Right hindlimb (tissue), 1 donor: ENCODE measurements at regions not wholly inside any gene's neighbourhood (a gene's known extent, or its start where the extent isn't known, plus 50 kb on each side); places are given as distances from the start of the nearest gene placed in this dataset.
A peak's percentile ranks its signal among the peaks of the same experiment; 100 is the strongest.
"Not testable (repeated sequence)": the region's sequence is repeated elsewhere in the genome, so short reads cannot be mapped to it uniquely, and the experiment has no call there.

Experiments used
- DNase-seq: peaks from one replicate; pipeline ENCODE4 v3.0.0-alpha.2; 2018

GRCh38 chr2:198279026-198279425 is 474.6 kb downstream of the PLCL1 start:
- DNase-seq = peak; percentile 40

GRCh38 chr2:198277181-198277580 is 472.8 kb downstream of the PLCL1 start:
- DNase-seq = no peak

- no peak for DNase-seq
These were observed 469.3 kb downstream of the PLCL1 start for GRCh38 chr2:198273660-198274059.

- DNase-seq = not testable (repeated sequence)
These were observed 465.8 kb downstream of the PLCL1 start for GRCh38 chr2:198270157-198270556.

- DNase-seq = no peak
These were observed 464.1 kb downstream of the PLCL1 start for GRCh38 chr2:198268519-198268918.

- DNase-seq = no peak
These were observed 455.1 kb downstream of the PLCL1 start for GRCh38 chr2:198259496-198259895.

GRCh38 chr2:198254536-198255090 is 450.2 kb downstream of the PLCL1 start:
- DNase-seq = no peak

GRCh38 chr2:198253995-198254394 is 449.6 kb downstream of the PLCL1 start:
- no peak for DNase-seq

- no peak for DNase-seq
These were observed 448.1 kb downstream of the PLCL1 start for GRCh38 chr2:198252472-198252871.

- no peak for DNase-seq
These were observed 437.7 kb downstream of the PLCL1 start for GRCh38 chr2:198242093-198242492.

GRCh38 chr2:198238429-198238828 is 434.0 kb downstream of the PLCL1 start:
- DNase-seq = no peak

GRCh38 chr2:198236338-198236737 is 431.9 kb downstream of the PLCL1 start:
- DNase-seq = no peak

GRCh38 chr2:198232281-198232680 is 427.9 kb downstream of the PLCL1 start:
- no peak for DNase-seq

- no peak for DNase-seq
These were observed 427.2 kb downstream of the PLCL1 start for GRCh38 chr2:198231562-198231961.

- no peak for DNase-seq
These were observed 416.6 kb downstream of the PLCL1 start for GRCh38 chr2:198220763-198221610.

GRCh38 chr2:198219292-198219691 is 414.9 kb downstream of the PLCL1 start:
- DNase-seq = no peak

- no peak for DNase-seq
These were observed 409.8 kb downstream of the PLCL1 start for GRCh38 chr2:198214114-198214596.

- DNase-seq = no peak
These were observed 408.9 kb downstream of the PLCL1 start for GRCh38 chr2:198213253-198213652.

- DNase-seq = no peak
These were observed 407.3 kb downstream of the PLCL1 start for GRCh38 chr2:198211706-198212105.

GRCh38 chr2:198203336-198204069 is 399.1 kb downstream of the PLCL1 start:
- DNase-seq = no peak
